ENCODE measurements at regions not wholly inside any gene's neighbourhood (a gene's known extent, or its start where the extent isn't known, plus 50 kb on each side); places are given as distances from the start of the nearest gene placed in this dataset.
"Not testable (repeated sequence)": the region's sequence is repeated elsewhere in the genome, so short reads cannot be mapped to it uniquely, and the experiment has no call there.

GRCh38 chr6:50549475-50549874 lies 163.9 kb upstream of the TFAP2D start:
- no peak overlapping the region for H3K4me3 Mint-ChIP-seq (ENCODE audit: low read depth)
- H3K4me1 Mint-ChIP-seq (ENCODE audit: low read depth), result no peaks in the 10 kb centered on the region
- H3K27me3 Mint-ChIP-seq (ENCODE audit: low read depth), result no peaks in the 10 kb centered on the region
- H3K36me3 Mint-ChIP-seq (ENCODE audit: low read depth), result no peaks in the 10 kb centered on the region
- peaks cover 11% of the 10 kb centered on the region for H3K9me3 Mint-ChIP-seq
- H3K27ac Mint-ChIP-seq, result no peak overlapping the region
- DNase-seq (ENCODE audit: low spot score), result no peak
- intact Hi-C loops (cut with micrococcal nuclease), result no loop called here

- no peak for DNase-seq (ENCODE audit: low spot score)
- intact Hi-C loops (cut with micrococcal nuclease), result no loop called here
- Mint-ChIP-seq H3K9me3 (peaks cover 15% of the 10 kb centered on the region), H3K36me3 (ENCODE audit: low read depth) (no peaks in the 10 kb centered on the region), H3K27me3 (ENCODE audit: low read depth) (no peaks in the 10 kb centered on the region), H3K4me3 (ENCODE audit: low read depth) (no peak overlapping the region), H3K4me1 (ENCODE audit: low read depth) (no peaks in the 10 kb centered on the region), H3K27ac (no peak overlapping the region)
Observed at GRCh38 chr6:50555982-50556381, 157.3 kb upstream of the TFAP2D start.

GRCh38 chr6:50565004-50565403 lies 148.3 kb upstream of the TFAP2D start:
- H3K4me3 Mint-ChIP-seq (ENCODE audit: low read depth), result no peak overlapping the region
- no peaks in the 10 kb centered on the region for H3K36me3 Mint-ChIP-seq (ENCODE audit: low read depth)
- H3K27me3 Mint-ChIP-seq (ENCODE audit: low read depth), result no peaks in the 10 kb centered on the region
- no peak for DNase-seq (ENCODE audit: low spot score)
- H3K4me1 Mint-ChIP-seq (ENCODE audit: low read depth), result no peaks in the 10 kb centered on the region
- H3K9me3 Mint-ChIP-seq, result peaks cover 7% of the 10 kb centered on the region
- H3K27ac Mint-ChIP-seq, result no peak overlapping the region
- intact Hi-C loops (cut with micrococcal nuclease), result no loop called here

GRCh38 chr6:50571230-50571629 lies 142.1 kb upstream of the TFAP2D start:
- DNase-seq (ENCODE audit: low spot score); H3K4me3 Mint-ChIP-seq (ENCODE audit: low read depth); H3K27me3 Mint-ChIP-seq (ENCODE audit: low read depth); intact Hi-C loops (cut with micrococcal nuclease); H3K27ac Mint-ChIP-seq; H3K4me1 Mint-ChIP-seq (ENCODE audit: low read depth); H3K9me3 Mint-ChIP-seq; H3K36me3 Mint-ChIP-seq (ENCODE audit: low read depth): not testable (repeated sequence)

GRCh38 chr6:50585441-50586330 lies 127.6 kb upstream of the TFAP2D start:
- DNase-seq (ENCODE audit: low spot score), result no peak
- Mint-ChIP-seq H3K36me3 (ENCODE audit: low read depth) (no peaks in the 10 kb centered on the region), H3K9me3 (no peaks in the 10 kb centered on the region), H3K4me1 (ENCODE audit: low read depth) (no peaks in the 10 kb centered on the region), H3K27me3 (ENCODE audit: low read depth) (no peaks in the 10 kb centered on the region), H3K27ac (no peak overlapping the region), H3K4me3 (ENCODE audit: low read depth) (no peak overlapping the region)
- intact Hi-C loops (cut with micrococcal nuclease), result no loop called here

- intact Hi-C loops (cut with micrococcal nuclease), result no loop called here
- Mint-ChIP-seq H3K36me3 (ENCODE audit: low read depth) (no peaks in the 10 kb centered on the region), H3K27ac (no peak overlapping the region), H3K4me3 (ENCODE audit: low read depth) (no peak overlapping the region), H3K27me3 (ENCODE audit: low read depth) (no peaks in the 10 kb centered on the region), H3K9me3 (no peaks in the 10 kb centered on the region), H3K4me1 (ENCODE audit: low read depth) (no peaks in the 10 kb centered on the region)
- no peak for DNase-seq (ENCODE audit: low spot score)
Observed at GRCh38 chr6:50586331-50586675, 127.0 kb upstream of the TFAP2D start.

GRCh38 chr6:50589751-50590470 lies 123.4 kb upstream of the TFAP2D start:
- H3K36me3 Mint-ChIP-seq (ENCODE audit: low read depth), result no peaks in the 10 kb centered on the region
- H3K4me3 Mint-ChIP-seq (ENCODE audit: low read depth), result no peak overlapping the region
- intact Hi-C loops (cut with micrococcal nuclease), result no loop called here
- no peaks in the 10 kb centered on the region for H3K27me3 Mint-ChIP-seq (ENCODE audit: low read depth)
- DNase-seq (ENCODE audit: low spot score), result no peak
- H3K27ac Mint-ChIP-seq, result no peak overlapping the region
- no peaks in the 10 kb centered on the region for H3K9me3 Mint-ChIP-seq
- H3K4me1 Mint-ChIP-seq (ENCODE audit: low read depth), result no peaks in the 10 kb centered on the region

- no peaks in the 10 kb centered on the region for H3K4me1 Mint-ChIP-seq (ENCODE audit: low read depth)
- H3K9me3 Mint-ChIP-seq, result no peaks in the 10 kb centered on the region
- intact Hi-C loops (cut with micrococcal nuclease), result no loop called here
- H3K27ac Mint-ChIP-seq, result no peak overlapping the region
- H3K36me3 Mint-ChIP-seq (ENCODE audit: low read depth), result no peaks in the 10 kb centered on the region
- no peak for DNase-seq (ENCODE audit: low spot score)
- H3K4me3 Mint-ChIP-seq (ENCODE audit: low read depth), result no peak overlapping the region
- no peaks in the 10 kb centered on the region for H3K27me3 Mint-ChIP-seq (ENCODE audit: low read depth)
Observed at GRCh38 chr6:50591135-50591534, 122.2 kb upstream of the TFAP2D start.

- Mint-ChIP-seq H3K4me3 (ENCODE audit: low read depth) (no peak overlapping the region), H3K36me3 (ENCODE audit: low read depth) (no peaks in the 10 kb centered on the region), H3K9me3 (no peaks in the 10 kb centered on the region), H3K27ac (no peak overlapping the region), H3K4me1 (ENCODE audit: low read depth) (no peaks in the 10 kb centered on the region), H3K27me3 (ENCODE audit: low read depth) (no peaks in the 10 kb centered on the region)
- DNase-seq (ENCODE audit: low spot score), result no peak
- intact Hi-C loops (cut with micrococcal nuclease), result loop anchor here (5.0 kb wide), 1 partner anchor 473 kb away; no protein-coding TSS in a partner anchor
Observed at GRCh38 chr6:50600280-50600679, 113.0 kb upstream of the TFAP2D start.

GRCh38 chr6:50602292-50602691 lies 111.0 kb upstream of the TFAP2D start:
- intact Hi-C loops (cut with micrococcal nuclease), result loop anchor here (5.0 kb wide), 1 partner anchor 475 kb away; no protein-coding TSS in a partner anchor
- H3K4me3 Mint-ChIP-seq (ENCODE audit: low read depth), result no peak overlapping the region

GRCh38 chr6:50608421-50608820 lies 104.9 kb upstream of the TFAP2D start:
- H3K36me3 Mint-ChIP-seq (ENCODE audit: low read depth), result no peaks in the 10 kb centered on the region
- H3K27me3 Mint-ChIP-seq (ENCODE audit: low read depth), result no peaks in the 10 kb centered on the region
- no peaks in the 10 kb centered on the region for H3K4me1 Mint-ChIP-seq (ENCODE audit: low read depth)
- DNase-seq (ENCODE audit: low spot score), result no peak
- no peak overlapping the region for H3K27ac Mint-ChIP-seq
- intact Hi-C loops (cut with micrococcal nuclease), result no loop called here
- no peaks in the 10 kb centered on the region for H3K9me3 Mint-ChIP-seq
- no peak overlapping the region for H3K4me3 Mint-ChIP-seq (ENCODE audit: low read depth)

More at GRCh38 chr6:50602292-50602691, 111.0 kb upstream of the TFAP2D start:
- Mint-ChIP-seq H3K27me3 (ENCODE audit: low read depth) (no peaks in the 10 kb centered on the region), H3K9me3 (no peaks in the 10 kb centered on the region), H3K36me3 (ENCODE audit: low read depth) (no peaks in the 10 kb centered on the region), H3K4me1 (ENCODE audit: low read depth) (no peaks in the 10 kb centered on the region), H3K27ac (no peak overlapping the region)
- DNase-seq (ENCODE audit: low spot score), result no peak

GRCh38 chr6:50610562-50610961 lies 102.8 kb upstream of the TFAP2D start:
- peaks cover 6% of the 10 kb centered on the region for H3K9me3 Mint-ChIP-seq
- H3K27ac Mint-ChIP-seq, result no peak overlapping the region
- H3K4me3 Mint-ChIP-seq (ENCODE audit: low read depth), result no peak overlapping the region
- intact Hi-C loops (cut with micrococcal nuclease), result no loop called here
- no peaks in the 10 kb centered on the region for H3K36me3 Mint-ChIP-seq (ENCODE audit: low read depth)
- H3K4me1 Mint-ChIP-seq (ENCODE audit: low read depth), result no peaks in the 10 kb centered on the region
- no peak for DNase-seq (ENCODE audit: low spot score)
- H3K27me3 Mint-ChIP-seq (ENCODE audit: low read depth), result no peaks in the 10 kb centered on the region

GRCh38 chr6:50635429-50635828 lies 77.9 kb upstream of the TFAP2D start:
- no peaks in the 10 kb centered on the region for H3K4me1 Mint-ChIP-seq (ENCODE audit: low read depth)
- no peak overlapping the region for H3K4me3 Mint-ChIP-seq (ENCODE audit: low read depth)
- intact Hi-C loops (cut with micrococcal nuclease), result no loop called here
- no peaks in the 10 kb centered on the region for H3K27me3 Mint-ChIP-seq (ENCODE audit: low read depth)
- no peaks in the 10 kb centered on the region for H3K36me3 Mint-ChIP-seq (ENCODE audit: low read depth)
- peaks cover 3% of the 10 kb centered on the region for H3K9me3 Mint-ChIP-seq
- DNase-seq (ENCODE audit: low spot score), result no peak
- H3K27ac Mint-ChIP-seq, result no peak overlapping the region
